Neural cell (in vitro differentiated cells): ENCODE measurements at regions not wholly inside any gene's neighbourhood (a gene's known extent, or its start where the extent isn't known, plus 50 kb on each side); places are given as distances from the start of the nearest gene placed in this dataset.

Experiments
- H2AFZ ChIP-seq: fragments of 200-600, 300-800 bp; sonication (generic), shearing (Covaris generic); 2 replicates; pipeline ENCODE4 v1.6.0; 2014; ENCODE audit warnings: low read depth, mild to moderate bottlenecking, antibody characterized with exemption, low read length, moderate library complexity
- H3F3A ChIP-seq: fragments of 200-600 bp; shearing (Covaris generic); 2 replicates; pipeline ENCODE4 v1.6.1; 2016; ENCODE audit warnings: mild to moderate bottlenecking, moderate library complexity, mixed read lengths, antibody characterized with exemption, low read length; ENCODE audit not compliant: insufficient read depth, poor library complexity, severe bottlenecking
- H3K27ac ChIP-seq: fragments of 200-600, 300-800 bp; sonication (generic), shearing (Covaris generic); 2 replicates; pipeline ENCODE4 v1.5.1; 2014; ENCODE audit warnings: mild to moderate bottlenecking, low read length, moderate library complexity
- H3K27me3 ChIP-seq: fragments of 300-800, 200-600 bp; sonication (generic), shearing (Covaris generic); 2 replicates; pipeline ENCODE4 v1.6.0; 2014; ENCODE audit warnings: mild to moderate bottlenecking, low read depth, low read length, moderate library complexity; ENCODE audit not compliant: insufficient read depth
- H3K36me3 ChIP-seq: fragments of 300-800, 200-600 bp; sonication (generic), shearing (Covaris generic); 2 replicates; pipeline ENCODE4 v1.5.1; 2014; ENCODE audit warnings: mild to moderate bottlenecking, antibody characterized with exemption, low read length, moderate library complexity; ENCODE audit not compliant: insufficient read depth
- H3K4me2 ChIP-seq: fragments of 300-800, 200-600 bp; sonication (generic), shearing (Covaris generic); 2 replicates; pipeline ENCODE4 v1.6.0; 2014; ENCODE audit warnings: mild to moderate bottlenecking, low read length
- H3K4me3 ChIP-seq: fragments of 300-800, 200-600 bp; sonication (generic), shearing (Covaris generic); 2 replicates; pipeline ENCODE4 v1.5.1; 2014; ENCODE audit warnings: mild to moderate bottlenecking, low read length, moderate library complexity
- H3K79me2 ChIP-seq: fragments of 200-600 bp; shearing (Covaris generic); replicated peaks from 2 replicates; pipeline ENCODE4 v1.6.0; 2014; ENCODE audit warnings: mild to moderate bottlenecking, low read length, moderate library complexity; ENCODE audit not compliant: insufficient read depth
- H3K9ac ChIP-seq: fragments of 300-800, 200-600 bp; sonication (generic), shearing (Covaris generic); 2 replicates; pipeline ENCODE4 v1.6.1; 2016; ENCODE audit warnings: mild to moderate bottlenecking, low read length, mixed read lengths
- H3K9me2 ChIP-seq: fragments of 200-600 bp; shearing (Covaris generic); 2 replicates; pipeline ENCODE4 v1.6.1; 2016; ENCODE audit warnings: mild to moderate bottlenecking, low read length, mixed read lengths; ENCODE audit not compliant: insufficient read depth
- H3K9me3 ChIP-seq: fragments of 200-600, 300-800 bp; sonication (generic), shearing (Covaris generic); 2 replicates; pipeline ENCODE4 v1.6.1; 2016; ENCODE audit warnings: mild to moderate bottlenecking, mixed run types, low read length, moderate library complexity, mixed read lengths
- H4K20me1 ChIP-seq: fragments of 200-600 bp; shearing (Covaris generic); 2 replicates; pipeline ENCODE4 v1.6.1; 2016; ENCODE audit warnings: mild to moderate bottlenecking, mixed run types; ENCODE audit not compliant: insufficient read depth
- CTCF ChIP-seq: fragments of 450-650 bp; IDR thresholded peaks from 2 replicates; pipeline ENCODE4 v1.5.1; 2014; ENCODE audit warnings: antibody characterized with exemption, mild to moderate bottlenecking, moderate library complexity; ENCODE audit not compliant: poor library complexity, severe bottlenecking
- EP300 ChIP-seq: fragments of 450-650 bp; conservative IDR thresholded peaks from 2 replicates; pipeline ENCODE4 v1.6.1; 2014; ENCODE audit warnings: antibody characterized with exemption, mild to moderate bottlenecking, moderate library complexity; ENCODE audit not compliant: poor library complexity, severe bottlenecking
- EZH2 ChIP-seq: fragments of 200-600, 300-800 bp; shearing (Covaris generic), sonication (generic); IDR thresholded peaks from 2 replicates; pipeline ENCODE4 v1.6.1; 2014; ENCODE audit warnings: antibody characterized with exemption, low read length, borderline replicate concordance, mild to moderate bottlenecking; ENCODE audit not compliant: insufficient read depth, poor library complexity, severe bottlenecking
- MXI1 ChIP-seq: fragments of 450-650 bp; conservative IDR thresholded peaks from 2 replicates; pipeline ENCODE4 v1.6.1; 2014; ENCODE audit warnings: antibody characterized with exemption, mild to moderate bottlenecking; ENCODE audit not compliant: poor library complexity, severe bottlenecking
- POLR2AphosphoS5 ChIP-seq: IDR thresholded peaks from 2 replicates; pipeline ENCODE4 v1.6.1; 2012
- RAD21 ChIP-seq: fragments of 450-650 bp; conservative IDR thresholded peaks from 2 replicates; pipeline ENCODE4 v1.6.1; 2014; ENCODE audit warnings: antibody characterized with exemption, mild to moderate bottlenecking, moderate library complexity
- SMC3 ChIP-seq: fragments of 450-650 bp; conservative IDR thresholded peaks from 2 replicates; pipeline ENCODE4 v1.6.1; 2014; ENCODE audit warnings: antibody characterized with exemption, mild to moderate bottlenecking, moderate library complexity; ENCODE audit not compliant: poor library complexity
- TAF1 ChIP-seq: IDR thresholded peaks from 2 replicates; pipeline ENCODE4 v1.6.1; 2012; ENCODE audit warnings: low read depth
- TF ChIP-seq, protein P1 (sequence below): IDR thresholded peaks from 2 replicates; pipeline ENCODE4 v1.6.1; 2012; ENCODE audit warnings: borderline replicate concordance

- no peaks in the 10 kb centered on the region for H3F3A ChIP-seq
- H3K9me2 ChIP-seq, result no peaks in the 10 kb centered on the region
- no peaks in the 10 kb centered on the region for H3K79me2 ChIP-seq
- H4K20me1 ChIP-seq, result no peaks in the 10 kb centered on the region
- no peak overlapping the region for H3K4me3 ChIP-seq
- no peaks in the 10 kb centered on the region for H3K9me3 ChIP-seq
- no peaks in the 10 kb centered on the region for H3K36me3 ChIP-seq
- H2AFZ ChIP-seq, result no peak overlapping the region
- no peak overlapping the region for H3K9ac ChIP-seq
- H3K27me3 ChIP-seq, result no peaks in the 10 kb centered on the region
- H3K27ac ChIP-seq, result no peak overlapping the region
- no peak for TF ChIP-seq CTCF
- no peak for TF ChIP-seq EZH2
- H3K4me2 ChIP-seq, result no peak overlapping the region
Measured at GRCh38 chr7:121450631-121451198, 54.6 kb upstream of the FAM3C start.

DNA sequence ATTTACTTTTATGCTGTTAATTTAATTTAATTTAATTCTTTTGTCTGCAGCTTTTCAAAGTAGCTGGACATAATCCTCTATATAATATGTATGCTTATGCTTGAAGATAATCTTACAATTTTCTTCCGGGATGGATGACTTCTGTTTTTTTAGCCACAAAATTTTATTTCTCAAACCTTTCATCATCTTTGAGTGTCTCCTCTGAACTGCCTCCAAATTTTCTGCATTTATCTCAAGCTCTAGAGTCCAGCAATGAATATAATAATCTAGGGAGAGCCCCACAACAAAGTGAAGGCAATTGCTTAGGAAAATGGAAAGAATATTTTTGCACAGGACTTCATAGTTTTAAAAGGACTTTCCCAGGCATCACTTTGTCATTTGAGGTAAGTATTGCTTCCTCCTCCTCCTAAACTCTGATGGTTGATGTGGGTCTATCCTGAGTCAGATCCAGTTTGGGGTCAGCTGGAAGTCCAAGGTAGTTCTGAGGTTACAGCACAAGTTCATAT, 53.7 kb upstream of the FAM3C start:
- TF ChIP-seq EZH2, result no peak
- TF ChIP-seq EP300, result no peak
- no peak for TF ChIP-seq MXI1
- Histone ChIP-seq H3K36me3 (no peaks in the 10 kb centered on the region), H4K20me1 (no peaks in the 10 kb centered on the region), H3K9me2 (no peaks in the 10 kb centered on the region), H2AFZ (no peak overlapping the region), H3K79me2 (no peaks in the 10 kb centered on the region), H3K9ac (no peak overlapping the region), H3K9me3 (no peaks in the 10 kb centered on the region), H3K4me3 (no peak overlapping the region), H3K4me2 (no peak overlapping the region), H3F3A (no peaks in the 10 kb centered on the region), H3K27me3 (no peaks in the 10 kb centered on the region), H3K27ac (no peak overlapping the region)

GRCh38 chr7:121449329-121449728, 53.2 kb upstream of the FAM3C start:
- Histone ChIP-seq H3K9me3 (no peaks in the 10 kb centered on the region), H3K36me3 (no peaks in the 10 kb centered on the region), H3K27me3 (no peaks in the 10 kb centered on the region), H4K20me1 (no peaks in the 10 kb centered on the region), H3K4me2 (no peak overlapping the region), H3K27ac (no peak overlapping the region), H2AFZ (no peak overlapping the region), H3K9ac (no peak overlapping the region), H3K9me2 (no peaks in the 10 kb centered on the region), H3K4me3 (no peak overlapping the region), H3K79me2 (no peaks in the 10 kb centered on the region), H3F3A (no peaks in the 10 kb centered on the region)
- TF ChIP-seq EZH2 (no peak), POLR2AphosphoS5 (no peak), CTCF (no peak), TAF1 (no peak), EP300 (no peak), SMC3 (no peak), RAD21 (no peak), MXI1 (no peak)
- TF ChIP-seq, protein P1, sequence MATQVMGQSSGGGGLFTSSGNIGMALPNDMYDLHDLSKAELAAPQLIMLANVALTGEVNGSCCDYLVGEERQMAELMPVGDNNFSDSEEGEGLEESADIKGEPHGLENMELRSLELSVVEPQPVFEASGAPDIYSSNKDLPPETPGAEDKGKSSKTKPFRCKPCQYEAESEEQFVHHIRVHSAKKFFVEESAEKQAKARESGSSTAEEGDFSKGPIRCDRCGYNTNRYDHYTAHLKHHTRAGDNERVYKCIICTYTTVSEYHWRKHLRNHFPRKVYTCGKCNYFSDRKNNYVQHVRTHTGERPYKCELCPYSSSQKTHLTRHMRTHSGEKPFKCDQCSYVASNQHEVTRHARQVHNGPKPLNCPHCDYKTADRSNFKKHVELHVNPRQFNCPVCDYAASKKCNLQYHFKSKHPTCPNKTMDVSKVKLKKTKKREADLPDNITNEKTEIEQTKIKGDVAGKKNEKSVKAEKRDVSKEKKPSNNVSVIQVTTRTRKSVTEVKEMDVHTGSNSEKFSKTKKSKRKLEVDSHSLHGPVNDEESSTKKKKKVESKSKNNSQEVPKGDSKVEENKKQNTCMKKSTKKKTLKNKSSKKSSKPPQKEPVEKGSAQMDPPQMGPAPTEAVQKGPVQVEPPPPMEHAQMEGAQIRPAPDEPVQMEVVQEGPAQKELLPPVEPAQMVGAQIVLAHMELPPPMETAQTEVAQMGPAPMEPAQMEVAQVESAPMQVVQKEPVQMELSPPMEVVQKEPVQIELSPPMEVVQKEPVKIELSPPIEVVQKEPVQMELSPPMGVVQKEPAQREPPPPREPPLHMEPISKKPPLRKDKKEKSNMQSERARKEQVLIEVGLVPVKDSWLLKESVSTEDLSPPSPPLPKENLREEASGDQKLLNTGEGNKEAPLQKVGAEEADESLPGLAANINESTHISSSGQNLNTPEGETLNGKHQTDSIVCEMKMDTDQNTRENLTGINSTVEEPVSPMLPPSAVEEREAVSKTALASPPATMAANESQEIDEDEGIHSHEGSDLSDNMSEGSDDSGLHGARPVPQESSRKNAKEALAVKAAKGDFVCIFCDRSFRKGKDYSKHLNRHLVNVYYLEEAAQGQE, result no peak
